RWPE1 (cell line): ENCODE measurements at regions not wholly inside any gene's neighbourhood (a gene's known extent, or its start where the extent isn't known, plus 50 kb on each side); places are given as distances from the start of the nearest gene placed in this dataset.

ENCODE experiments used
- CTCF ChIA-PET: fragments of 350-600 bp; sonication (Branson Sonifier 250); formaldehyde crosslinking; extraction: SDS; loops from one replicate; lab custom pipeline; 2021; lab: Yijun Ruan, JAX
- POLR2A ChIA-PET: fragments of 400-600 bp; formaldehyde crosslinking; extraction: SDS; loops from one replicate; lab custom pipeline; 2020; ENCODE audit warnings: antibody characterized with exemption; ENCODE audit not compliant: low non-redundant PET; lab: Yijun Ruan, JAX
- DNase-seq: peaks from one replicate; pipeline ENCODE4 v3.0.0; 2012; ENCODE audit warnings: low spot score
- H3K27ac ChIP-seq: fragments of 450-650 bp; 2 replicates; pipeline ENCODE4 v1.5.1; 2017
- TF ChIP-seq, protein P1 (sequence below): fragments of 450-650 bp; conservative IDR thresholded peaks from 2 replicates; pipeline ENCODE4 v1.5.1; 2017; ENCODE audit warnings: low read depth, mild to moderate bottlenecking

DNA sequence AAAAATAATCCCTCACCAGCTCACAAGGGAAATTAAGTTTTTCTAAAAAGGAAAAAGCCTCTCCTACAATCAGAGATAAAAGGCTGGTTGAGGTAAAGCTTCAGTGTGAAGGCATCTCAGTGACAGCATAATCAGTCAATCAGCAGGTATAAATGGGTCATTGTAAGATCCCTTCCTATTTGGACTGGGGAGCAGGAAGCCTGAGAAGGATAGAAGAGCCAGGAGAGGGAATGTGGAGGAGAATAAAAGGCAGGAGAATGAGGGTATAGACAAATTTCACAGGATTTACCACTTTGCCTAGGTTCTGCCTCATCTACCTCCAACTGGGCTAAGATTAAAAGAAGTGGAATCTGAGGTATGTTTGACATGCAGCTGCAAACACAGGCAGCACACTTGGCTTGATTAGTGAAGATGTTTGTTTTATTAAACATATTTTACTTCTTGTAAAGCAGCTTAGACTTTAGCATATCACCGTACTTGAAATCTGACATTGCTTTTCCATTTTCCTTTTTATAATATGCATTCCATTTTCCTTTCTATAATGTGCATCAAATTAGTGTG is 479.1 kb upstream of the USP15 start:
- no peak overlapping the region for H3K27ac ChIP-seq
- ChIA-PET CTCF (interaction anchor here (0.6 kb wide), 1 partner anchor 444 kb away, joined by 3 read pairs; no protein-coding TSS in a partner anchor), POLR2A (no interaction called here)
- TF ChIP-seq, protein P1, sequence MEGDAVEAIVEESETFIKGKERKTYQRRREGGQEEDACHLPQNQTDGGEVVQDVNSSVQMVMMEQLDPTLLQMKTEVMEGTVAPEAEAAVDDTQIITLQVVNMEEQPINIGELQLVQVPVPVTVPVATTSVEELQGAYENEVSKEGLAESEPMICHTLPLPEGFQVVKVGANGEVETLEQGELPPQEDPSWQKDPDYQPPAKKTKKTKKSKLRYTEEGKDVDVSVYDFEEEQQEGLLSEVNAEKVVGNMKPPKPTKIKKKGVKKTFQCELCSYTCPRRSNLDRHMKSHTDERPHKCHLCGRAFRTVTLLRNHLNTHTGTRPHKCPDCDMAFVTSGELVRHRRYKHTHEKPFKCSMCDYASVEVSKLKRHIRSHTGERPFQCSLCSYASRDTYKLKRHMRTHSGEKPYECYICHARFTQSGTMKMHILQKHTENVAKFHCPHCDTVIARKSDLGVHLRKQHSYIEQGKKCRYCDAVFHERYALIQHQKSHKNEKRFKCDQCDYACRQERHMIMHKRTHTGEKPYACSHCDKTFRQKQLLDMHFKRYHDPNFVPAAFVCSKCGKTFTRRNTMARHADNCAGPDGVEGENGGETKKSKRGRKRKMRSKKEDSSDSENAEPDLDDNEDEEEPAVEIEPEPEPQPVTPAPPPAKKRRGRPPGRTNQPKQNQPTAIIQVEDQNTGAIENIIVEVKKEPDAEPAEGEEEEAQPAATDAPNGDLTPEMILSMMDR: no peak
- DNase-seq: no peak

DNA sequence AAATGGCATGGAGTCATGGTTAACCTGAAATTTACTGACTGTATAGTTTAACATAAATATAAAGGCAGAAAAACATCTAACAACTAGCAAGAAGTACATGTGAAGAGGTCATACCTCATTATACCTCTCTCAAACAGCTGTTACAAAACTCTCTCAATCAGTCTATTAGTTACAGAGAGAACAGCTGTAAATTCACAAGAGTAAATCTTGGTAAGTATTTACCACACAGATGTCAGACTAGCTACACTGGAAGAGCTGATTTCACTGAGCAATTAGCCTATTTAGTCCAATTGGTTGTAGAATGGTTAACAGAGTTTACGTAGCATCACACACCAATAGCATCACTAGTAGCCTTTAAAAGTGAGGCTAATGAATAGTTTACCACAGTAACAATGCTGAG is 463.4 kb upstream of the USP15 start:
- CTCF ChIA-PET: no interaction called here
- TF ChIP-seq, protein P1: no peak
- POLR2A ChIA-PET: no interaction called here
- no peak for DNase-seq
- H3K27ac ChIP-seq: no peak overlapping the region

DNA sequence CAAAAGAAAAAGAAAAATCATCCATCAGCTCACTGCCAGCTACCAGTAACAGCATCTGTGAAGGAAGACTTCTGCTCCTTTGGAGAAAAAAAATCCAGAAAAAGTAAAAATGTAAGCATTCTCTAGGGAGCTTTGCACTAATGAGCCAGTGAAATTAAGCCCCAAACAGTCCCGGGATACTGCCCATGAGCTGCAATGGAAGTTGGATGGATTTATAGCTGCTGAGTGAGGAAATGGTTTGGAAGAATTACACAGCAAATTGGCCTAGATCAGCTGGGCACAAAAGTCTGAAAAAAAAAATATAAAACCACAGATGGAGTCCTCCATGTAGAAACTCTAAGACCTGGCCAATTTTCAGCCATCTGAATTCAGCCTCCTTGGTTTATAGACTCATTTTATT is 462.9 kb upstream of the USP15 start:
- TF ChIP-seq, protein P1: no peak
- ChIA-PET CTCF (no interaction called here), POLR2A (no interaction called here)

DNA sequence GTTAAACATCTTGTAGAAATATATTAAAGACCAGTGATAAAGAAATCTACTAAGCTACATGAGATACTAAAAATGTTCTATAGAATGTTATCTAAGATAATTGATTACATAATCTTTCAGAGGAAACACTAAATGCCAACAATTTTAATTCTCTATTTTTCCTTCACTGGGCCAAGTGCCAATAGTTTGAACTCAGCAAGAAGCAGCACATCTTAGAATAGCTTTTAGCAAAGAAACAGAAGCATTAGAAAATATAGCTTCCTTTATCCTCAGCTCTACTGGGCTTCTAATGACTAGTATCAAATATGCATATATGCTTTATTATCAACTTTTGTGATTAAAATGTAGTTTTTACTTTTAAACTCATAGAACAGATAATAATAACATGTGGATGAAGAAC is 461.4 kb upstream of the USP15 start:
- TF ChIP-seq, protein P1: no peak
- no peak overlapping the region for H3K27ac ChIP-seq
- no peak for DNase-seq
- ChIA-PET CTCF (no interaction called here), POLR2A (no interaction called here)

More for the DNA sequence above, 462.9 kb upstream of the USP15 start:
- DNase-seq: no peak
- H3K27ac ChIP-seq: no peak overlapping the region

DNA sequence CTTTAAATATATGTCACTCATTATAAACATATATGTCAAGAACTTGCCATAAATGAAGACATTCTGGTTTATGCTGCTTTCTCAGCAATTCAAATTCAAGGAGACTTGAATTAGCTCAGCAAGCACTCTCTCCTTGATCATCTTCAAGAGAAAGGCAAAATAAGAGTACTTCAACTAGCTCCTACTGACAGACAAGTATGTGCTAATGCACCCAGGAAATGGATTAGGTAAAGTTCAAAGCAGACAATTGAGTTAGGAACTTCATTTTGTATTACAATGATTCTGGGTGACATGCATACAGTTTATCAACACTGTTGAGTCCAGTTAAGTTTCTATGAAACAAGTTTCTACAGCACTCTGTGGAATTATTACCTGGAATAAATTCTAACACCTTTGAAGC is 455.9 kb upstream of the USP15 start:
- ChIA-PET CTCF (no interaction called here), POLR2A (no interaction called here)
- DNase-seq: no peak
- TF ChIP-seq, protein P1: no peak
- no peak overlapping the region for H3K27ac ChIP-seq

DNA sequence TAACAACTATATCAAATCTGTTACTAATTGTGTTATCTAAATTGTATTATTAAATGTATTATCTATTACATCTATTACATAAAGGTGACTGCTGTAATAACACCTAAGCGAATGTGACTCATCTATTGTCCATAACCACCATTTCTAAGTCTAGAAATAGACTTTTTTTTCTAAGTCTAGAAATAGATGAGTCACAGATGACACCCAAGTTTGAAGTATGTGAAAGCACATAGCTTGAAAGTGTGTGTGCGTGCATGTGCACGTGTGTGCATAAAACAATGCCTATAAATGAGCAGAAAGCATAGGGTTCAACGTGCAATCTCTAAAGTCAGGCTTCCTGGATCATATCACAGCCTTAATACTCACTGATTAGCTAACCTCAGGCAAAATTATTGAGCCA is 451.3 kb upstream of the USP15 start:
- POLR2A ChIA-PET: no interaction called here
- H3K27ac ChIP-seq: no peak overlapping the region
- TF ChIP-seq, protein P1: no peak
- DNase-seq: peak; percentile 25
- CTCF ChIA-PET: no interaction called here
